ENCODE measurements at regions not wholly inside any gene's neighbourhood (a gene's known extent, or its start where the extent isn't known, plus 50 kb on each side); places are given as distances from the start of the nearest gene placed in this dataset.
"Not testable (repeated sequence)": the region's sequence is repeated elsewhere in the genome, so short reads cannot be mapped to it uniquely, and the experiment has no call there.

DNA sequence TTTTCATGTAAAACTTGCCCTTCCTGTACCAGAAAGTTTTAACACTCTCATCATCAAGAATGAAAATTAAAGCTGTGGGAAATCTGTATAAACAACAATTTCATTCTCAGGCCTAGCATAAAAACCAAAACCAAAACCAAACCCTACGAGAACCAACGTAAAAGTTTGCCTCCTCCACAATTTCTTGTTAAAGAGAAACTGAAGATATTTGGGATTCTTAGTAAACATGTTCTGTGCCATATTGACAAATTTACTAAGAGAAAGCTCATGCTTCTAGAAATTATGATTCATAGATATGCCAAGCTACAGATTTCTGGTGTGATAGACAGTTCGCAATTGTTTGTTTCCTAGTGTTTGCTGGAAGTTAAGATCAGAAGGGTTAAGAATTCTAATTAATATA lies 801.0 kb upstream of the NUDT12 start:
- CTCF ChIA-PET = no interaction called here
- Mint-ChIP-seq H3K9me3 (peaks cover 2% of the 10 kb centered on the region), H3K4me1 (ENCODE audit: low read depth) (no peaks in the 10 kb centered on the region), H3K4me3 (no peak overlapping the region), H3K36me3 (ENCODE audit: low read depth) (no peaks in the 10 kb centered on the region), H3K27ac (no peak overlapping the region), H3K27me3 (ENCODE audit: low read depth) (no peaks in the 10 kb centered on the region)
- no peak for DNase-seq
- intact Hi-C loops (cut with micrococcal nuclease) = no loop called here

DNA sequence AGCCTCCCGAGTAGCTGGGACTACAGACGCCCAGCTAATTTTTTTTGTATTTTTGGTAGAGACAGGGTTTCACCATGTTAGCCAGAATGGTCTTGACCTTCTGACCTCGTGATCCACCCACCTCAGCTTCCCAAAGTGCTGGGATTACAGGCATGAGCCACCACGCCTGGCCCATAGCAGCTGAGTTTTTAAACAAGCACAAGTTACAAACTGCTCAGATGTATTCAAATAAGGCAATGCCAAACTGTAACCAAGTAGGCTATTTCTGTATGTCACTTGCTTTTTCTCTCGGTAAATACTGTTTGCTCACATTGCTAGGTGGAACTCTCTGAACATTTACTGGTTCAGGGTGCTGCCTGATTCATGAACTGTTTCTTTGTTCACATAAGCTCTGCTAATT lies 799.3 kb upstream of the NUDT12 start:
- no peaks in the 10 kb centered on the region for H3K27me3 Mint-ChIP-seq (ENCODE audit: low read depth)
- intact Hi-C loops (cut with micrococcal nuclease) = no loop called here

GRCh38 chr5:104355350-104355749 lies 792.8 kb upstream of the NUDT12 start:
- H3K27ac Mint-ChIP-seq = no peak overlapping the region
- H3K27me3 Mint-ChIP-seq (ENCODE audit: low read depth) = no peaks in the 10 kb centered on the region
- H3K4me3 Mint-ChIP-seq = no peak overlapping the region
- no peak for DNase-seq
- H3K4me1 Mint-ChIP-seq (ENCODE audit: low read depth) = no peaks in the 10 kb centered on the region
- H3K36me3 Mint-ChIP-seq (ENCODE audit: low read depth) = no peaks in the 10 kb centered on the region
- intact Hi-C loops (cut with micrococcal nuclease) = no loop called here
- CTCF ChIA-PET = no interaction called here
- H3K9me3 Mint-ChIP-seq = peaks cover 1% of the 10 kb centered on the region

More for the DNA sequence above, 799.3 kb upstream of the NUDT12 start:
- DNase-seq = no peak
- H3K9me3 Mint-ChIP-seq = peaks cover 1% of the 10 kb centered on the region
- H3K4me3 Mint-ChIP-seq = no peak overlapping the region
- H3K27ac Mint-ChIP-seq = no peak overlapping the region
- H3K36me3 Mint-ChIP-seq (ENCODE audit: low read depth) = no peaks in the 10 kb centered on the region
- CTCF ChIA-PET = no interaction called here
- H3K4me1 Mint-ChIP-seq (ENCODE audit: low read depth) = no peaks in the 10 kb centered on the region

- H3K4me1 Mint-ChIP-seq (ENCODE audit: low read depth) = no peaks in the 10 kb centered on the region
- H3K9me3 Mint-ChIP-seq = peaks cover 1% of the 10 kb centered on the region
- no peak overlapping the region for H3K27ac Mint-ChIP-seq
- intact Hi-C loops (cut with micrococcal nuclease) = no loop called here
- no peak overlapping the region for H3K4me3 Mint-ChIP-seq
- no peaks in the 10 kb centered on the region for H3K27me3 Mint-ChIP-seq (ENCODE audit: low read depth)
- H3K36me3 Mint-ChIP-seq (ENCODE audit: low read depth) = no peaks in the 10 kb centered on the region
- no peak for DNase-seq
- CTCF ChIA-PET = interaction anchor here (0.5 kb wide), 1 partner anchor 622 kb away, joined by 5 read pairs; no protein-coding TSS in a partner anchor
These were observed 790.8 kb upstream of the NUDT12 start for GRCh38 chr5:104353371-104353770.

DNA sequence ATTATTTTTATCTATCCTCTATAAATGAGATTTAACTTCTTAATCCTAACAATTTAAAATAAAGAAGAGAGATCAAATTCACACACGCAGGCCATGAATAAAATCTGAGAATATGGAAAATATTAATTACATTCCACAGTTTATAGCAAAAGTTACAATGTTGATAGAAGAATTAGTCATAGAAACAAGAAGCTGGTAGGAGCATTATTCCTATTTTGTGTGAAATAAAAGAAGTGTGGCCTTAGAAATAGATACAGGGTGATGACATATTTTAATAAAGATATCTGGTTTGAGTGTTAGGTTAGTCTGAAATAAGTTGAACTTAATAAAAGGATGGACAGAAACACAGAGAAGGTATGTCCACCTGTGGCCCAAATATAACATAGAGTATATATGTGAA lies 790.4 kb upstream of the NUDT12 start:
- intact Hi-C loops (cut with micrococcal nuclease) = no loop called here
- no peaks in the 10 kb centered on the region for H3K4me1 Mint-ChIP-seq (ENCODE audit: low read depth)
- no peak for DNase-seq
- CTCF ChIA-PET = no interaction called here
- H3K27me3 Mint-ChIP-seq (ENCODE audit: low read depth) = no peaks in the 10 kb centered on the region
- no peak overlapping the region for H3K4me3 Mint-ChIP-seq
- no peak overlapping the region for H3K27ac Mint-ChIP-seq
- H3K9me3 Mint-ChIP-seq = peaks cover 1% of the 10 kb centered on the region
- H3K36me3 Mint-ChIP-seq (ENCODE audit: low read depth) = no peaks in the 10 kb centered on the region

GRCh38 chr5:104347119-104347708 lies 784.6 kb upstream of the NUDT12 start:
- Mint-ChIP-seq H3K36me3 (ENCODE audit: low read depth) (no peaks in the 10 kb centered on the region), H3K27ac (no peak overlapping the region), H3K27me3 (ENCODE audit: low read depth) (no peaks in the 10 kb centered on the region), H3K9me3 (no peaks in the 10 kb centered on the region), H3K4me1 (ENCODE audit: low read depth) (no peaks in the 10 kb centered on the region), H3K4me3 (no peak overlapping the region)
- no peak for DNase-seq
- CTCF ChIA-PET = no interaction called here
- intact Hi-C loops (cut with micrococcal nuclease) = no loop called here

GRCh38 chr5:104345222-104346016 lies 782.8 kb upstream of the NUDT12 start:
- CTCF ChIA-PET = no interaction called here
- no peaks in the 10 kb centered on the region for H3K9me3 Mint-ChIP-seq
- H3K27me3 Mint-ChIP-seq (ENCODE audit: low read depth) = no peaks in the 10 kb centered on the region
- H3K4me3 Mint-ChIP-seq = no peak overlapping the region
- intact Hi-C loops (cut with micrococcal nuclease) = no loop called here
- H3K4me1 Mint-ChIP-seq (ENCODE audit: low read depth) = no peaks in the 10 kb centered on the region
- H3K27ac Mint-ChIP-seq = no peak overlapping the region
- H3K36me3 Mint-ChIP-seq (ENCODE audit: low read depth) = no peaks in the 10 kb centered on the region
- no peak for DNase-seq

DNA sequence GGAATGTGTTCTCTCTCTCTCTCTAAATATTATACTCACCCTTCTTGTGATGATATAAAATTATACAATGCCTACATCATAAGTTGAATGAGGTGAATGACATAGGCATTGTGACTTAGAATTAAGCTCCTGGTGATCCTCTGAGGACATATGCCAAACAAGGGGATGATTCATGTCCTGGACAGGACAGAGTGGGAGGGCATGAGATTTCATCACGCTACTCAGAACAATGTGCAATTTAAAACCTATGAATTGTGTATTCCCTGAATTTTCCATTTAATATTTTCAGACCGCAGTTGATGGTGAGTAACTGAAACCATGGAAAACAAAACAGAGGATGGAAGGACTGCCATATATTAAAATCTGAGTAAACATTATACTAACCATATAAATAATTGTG lies 782.2 kb upstream of the NUDT12 start:
- H3K4me1 Mint-ChIP-seq (ENCODE audit: low read depth) = no peaks in the 10 kb centered on the region
- no peaks in the 10 kb centered on the region for H3K27me3 Mint-ChIP-seq (ENCODE audit: low read depth)
- intact Hi-C loops (cut with micrococcal nuclease) = no loop called here
- CTCF ChIA-PET = interaction anchor here (0.6 kb wide), 1 partner anchor 81 kb away, joined by 3 read pairs; no protein-coding TSS in a partner anchor
- H3K4me3 Mint-ChIP-seq = no peak overlapping the region
- DNase-seq = no peak
- no peaks in the 10 kb centered on the region for H3K36me3 Mint-ChIP-seq (ENCODE audit: low read depth)
- no peaks in the 10 kb centered on the region for H3K9me3 Mint-ChIP-seq
- no peak overlapping the region for H3K27ac Mint-ChIP-seq

DNA sequence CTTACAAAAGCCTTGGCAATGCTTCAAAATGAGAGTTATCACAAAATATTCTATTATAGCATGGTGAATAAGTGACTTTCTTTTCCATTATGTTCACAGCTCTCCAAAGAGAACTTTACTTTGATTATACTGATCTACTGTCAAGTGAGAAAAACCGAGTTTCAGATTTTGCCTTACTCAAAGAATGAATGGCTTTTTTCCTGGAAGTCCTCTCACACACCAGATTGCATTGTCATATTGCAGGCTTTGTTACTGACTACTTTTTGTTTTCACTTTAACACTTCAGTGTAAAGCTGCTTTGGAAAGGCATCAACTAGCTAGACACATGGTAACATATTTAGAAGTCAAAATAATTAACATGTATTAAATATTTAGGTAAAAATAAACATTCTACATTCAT lies 765.2 kb upstream of the NUDT12 start:
- Mint-ChIP-seq H3K9me3 (peaks cover 12% of the 10 kb centered on the region), H3K4me3 (no peak overlapping the region), H3K4me1 (ENCODE audit: low read depth) (no peaks in the 10 kb centered on the region), H3K27me3 (ENCODE audit: low read depth) (no peaks in the 10 kb centered on the region), H3K27ac (no peak overlapping the region), H3K36me3 (ENCODE audit: low read depth) (no peaks in the 10 kb centered on the region)
- CTCF ChIA-PET = no interaction called here
- intact Hi-C loops (cut with micrococcal nuclease) = no loop called here
- DNase-seq = no peak

DNA sequence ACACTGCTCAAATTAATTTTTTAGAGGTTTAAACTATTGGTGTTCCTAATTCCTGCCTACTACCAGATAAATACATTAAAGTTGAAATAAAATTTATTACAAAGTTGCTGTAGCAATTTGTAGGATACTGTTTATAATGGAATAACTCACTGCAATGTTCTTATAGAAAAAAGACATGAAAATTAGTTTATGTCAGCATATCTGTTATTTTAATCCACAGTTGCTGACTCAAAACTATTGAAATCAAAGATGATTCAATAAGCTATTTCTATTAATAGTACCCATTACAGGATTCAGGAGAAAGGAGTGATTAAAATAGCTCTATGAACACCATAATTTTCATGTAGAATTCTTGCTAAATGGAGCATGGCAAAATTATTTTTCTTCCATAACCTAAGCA lies 764.4 kb upstream of the NUDT12 start:
- DNase-seq = no peak
- CTCF ChIA-PET = no interaction called here
- intact Hi-C loops (cut with micrococcal nuclease) = no loop called here
- Mint-ChIP-seq H3K9me3 (peaks cover 10% of the 10 kb centered on the region), H3K36me3 (ENCODE audit: low read depth) (no peaks in the 10 kb centered on the region), H3K4me1 (ENCODE audit: low read depth) (no peaks in the 10 kb centered on the region), H3K4me3 (no peak overlapping the region), H3K27ac (no peak overlapping the region), H3K27me3 (ENCODE audit: low read depth) (no peaks in the 10 kb centered on the region)

GRCh38 chr5:104325356-104325755 lies 762.8 kb upstream of the NUDT12 start:
- Mint-ChIP-seq H3K4me3 (no peak overlapping the region), H3K36me3 (ENCODE audit: low read depth) (no peaks in the 10 kb centered on the region), H3K27me3 (ENCODE audit: low read depth) (no peaks in the 10 kb centered on the region), H3K4me1 (ENCODE audit: low read depth) (no peaks in the 10 kb centered on the region), H3K27ac (no peak overlapping the region), H3K9me3 (peaks cover 5% of the 10 kb centered on the region)
- intact Hi-C loops (cut with micrococcal nuclease) = no loop called here
- CTCF ChIA-PET = no interaction called here
- no peak for DNase-seq

DNA sequence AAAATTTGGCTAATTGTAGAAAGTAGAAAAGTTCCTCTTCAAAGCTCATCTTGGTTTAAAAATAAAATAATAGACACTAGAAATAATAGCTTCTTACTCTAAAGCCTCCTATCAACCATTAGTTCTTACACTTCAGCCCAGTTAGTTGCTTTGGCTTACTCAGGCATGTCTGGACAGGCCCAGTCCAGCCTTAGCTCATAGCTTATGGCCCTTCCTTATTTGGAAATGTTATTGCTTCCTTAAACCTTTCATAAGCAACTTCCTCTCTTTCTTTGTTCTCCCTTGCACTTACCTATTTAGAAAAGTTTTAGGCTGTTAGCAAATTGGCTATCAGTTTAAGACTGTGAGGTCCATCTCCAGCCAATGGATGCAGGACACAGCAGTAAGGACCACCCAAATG lies 754.1 kb upstream of the NUDT12 start:
- H3K36me3 Mint-ChIP-seq (ENCODE audit: low read depth); H3K27me3 Mint-ChIP-seq (ENCODE audit: low read depth); H3K4me1 Mint-ChIP-seq (ENCODE audit: low read depth); DNase-seq; H3K27ac Mint-ChIP-seq; CTCF ChIA-PET; H3K9me3 Mint-ChIP-seq; H3K4me3 Mint-ChIP-seq; intact Hi-C loops (cut with micrococcal nuclease): not testable (repeated sequence)

GRCh38 chr5:104312481-104312880 lies 749.9 kb upstream of the NUDT12 start:
- intact Hi-C loops (cut with micrococcal nuclease) = no loop called here
- peaks cover 2% of the 10 kb centered on the region for H3K9me3 Mint-ChIP-seq
- H3K4me1 Mint-ChIP-seq (ENCODE audit: low read depth) = no peaks in the 10 kb centered on the region
- no peaks in the 10 kb centered on the region for H3K36me3 Mint-ChIP-seq (ENCODE audit: low read depth)
- no peak for DNase-seq
- H3K27me3 Mint-ChIP-seq (ENCODE audit: low read depth) = no peaks in the 10 kb centered on the region
- H3K4me3 Mint-ChIP-seq = no peak overlapping the region
- CTCF ChIA-PET = no interaction called here
- no peak overlapping the region for H3K27ac Mint-ChIP-seq

Measured in activated naive CD4-positive, alpha-beta T cell treated with anti-CD3 and anti-CD28 coated beads for 36 hours (primary cell).